HepG2 (cell line): ENCODE measurements at regions not wholly inside any gene's neighbourhood (a gene's known extent, or its start where the extent isn't known, plus 50 kb on each side); places are given as distances from the start of the nearest gene placed in this dataset.

ENCODE experiments used
- ATAC-seq: fragments of 200-7000 bp; cut with Tn5 transposase; 3 replicates; pipeline ENCODE4 v1.9.1; 2020; ENCODE audit warnings: mild to moderate bottlenecking, moderate library complexity
- BruUV-seq: library from RNA; stranded (reverse); fragments of 400-500 nt; replicated peaks from 2 replicates; lab custom pipeline; 2021; lab: Mats Ljungman, UMichigan
- CTCF ChIA-PET: fragments of 300-600 bp; formaldehyde crosslinking; extraction: SDS; loops from one replicate; lab custom pipeline; 2021; ENCODE audit warnings: low total read pairs, inconsistent platforms, low intra/inter-chr PET ratio; lab: Yijun Ruan, JAX
- POLR2A ChIA-PET: fragments of 350-600 bp; sonication (Branson Sonifier 250); formaldehyde crosslinking; loops from one replicate; lab custom pipeline; 2020; ENCODE audit warnings: antibody characterized with exemption, inconsistent platforms; lab: Yijun Ruan, JAX
- DNase-seq: peaks from one replicate; pipeline ENCODE4 v3.0.0-alpha.2; 2015; ENCODE audit warnings: low spot score
- FAIRE-seq: peaks from 3 replicates; lab custom pipeline; 2011; peaks lifted over from hg19 to GRCh38; lab: Jason Lieb, UNC
- H2AFZ ChIP-seq: one replicate; pipeline ENCODE4 v1.6.1; 2011; ENCODE audit warnings: low read length, inconsistent platforms
- H3K27ac ChIP-seq: fragments of 300-600 bp; 3 replicates; pipeline ENCODE4 v1.8.0; 2011; ENCODE audit warnings: mixed run types, mild to moderate bottlenecking, mixed read lengths, low read length, inconsistent platforms; ENCODE audit not compliant: insufficient read depth; ENCODE audit errors: extremely low read length
- H3K27me3 ChIP-seq, 2 experiments: fragments of 200-600 bp in 1 of 2; 2 replicates in 1 of 2; 3 replicates in 1 of 2; pipeline versions ENCODE4 v1.6.0 to v1.8.0; 2011; ENCODE audit warnings: low read length in 2 of 2, mild to moderate bottlenecking in 2 of 2, moderate library complexity in 2 of 2, inconsistent platforms in 1 of 2; ENCODE audit not compliant: insufficient read depth in 2 of 2, control insufficient read depth in 1 of 2
- H3K36me3 ChIP-seq, 2 experiments: fragments of 200-600 bp in 1 of 2; replicated peaks in 1 of 2; 2 replicates in 1 of 2; 3 replicates in 1 of 2; pipeline versions ENCODE4 v1.5.1 to v1.8.0; 2011; ENCODE audit warnings: low read length in 2 of 2, inconsistent platforms in 1 of 2; ENCODE audit not compliant: insufficient read depth in 2 of 2, control insufficient read depth in 1 of 2
- H3K4me1 ChIP-seq: 2 replicates; pipeline ENCODE4 v1.5.1; 2012; ENCODE audit warnings: low read length, inconsistent platforms; ENCODE audit not compliant: insufficient read depth
- H3K4me2 ChIP-seq: 2 replicates; pipeline ENCODE4 v1.6.0; 2011; ENCODE audit warnings: low read depth, low read length, inconsistent platforms
- H3K4me3 ChIP-seq, 3 experiments: fragments of 200-600 bp in 1 of 3; sonication (generic), shearing (Covaris generic) in 1 of 3; replicated peaks in 1 of 3; 2 replicates each; pipeline ENCODE4 v1.5.1; 2011 to 2016; ENCODE audit warnings: low read length in 3 of 3, inconsistent platforms in 2 of 3, low read depth in 2 of 3, mild to moderate bottlenecking in 2 of 3, control low read depth in 1 of 3, mixed read lengths in 1 of 3; ENCODE audit not compliant: insufficient read depth in 1 of 3
- H3K79me2 ChIP-seq: one replicate; pipeline ENCODE4 v1.6.1; 2011; ENCODE audit warnings: low read length, inconsistent platforms; ENCODE audit not compliant: insufficient read depth
- H3K9ac ChIP-seq: 2 replicates; pipeline ENCODE4 v1.6.0; 2011; ENCODE audit warnings: mild to moderate bottlenecking, low read depth, low read length, inconsistent platforms; ENCODE audit not compliant: insufficient read depth
- H3K9me3 ChIP-seq: 2 replicates; pipeline ENCODE4 v1.5.1; 2012; ENCODE audit warnings: mild to moderate bottlenecking, low read length
- H4K20me1 ChIP-seq: 2 replicates; pipeline ENCODE4 v1.6.0; 2011; ENCODE audit warnings: inconsistent platforms, mild to moderate bottlenecking, low read length, moderate library complexity; ENCODE audit not compliant: insufficient read depth
- FLYWCH1 ChIP-seq: sonication (generic); formaldehyde crosslinking; IDR thresholded peaks from 2 replicates; pipeline ENCODE4 v1.8.1; 2023; ENCODE audit warnings: mild to moderate bottlenecking, missing genetic modification reagents
- HDAC6 ChIP-seq: fragments of 200-600 bp; sonication (generic); IDR thresholded peaks from 2 replicates; pipeline ENCODE4 v1.7.0; 2017; ENCODE audit warnings: mild to moderate bottlenecking, antibody characterized with exemption, low read length, low read depth
- MAFF ChIP-seq: IDR thresholded peaks from 2 replicates; pipeline ENCODE4 v1.6.1; 2011; ENCODE audit warnings: low read depth, low read length, improper control_type of control experiment
- MAFK ChIP-seq, 2 experiments: IDR thresholded peaks in 1 of 2; conservative IDR thresholded peaks in 1 of 2; 2 replicates each; pipeline ENCODE4 v1.6.1; 2011; ENCODE audit warnings: improper control_type of control experiment in 2 of 2, low read length in 2 of 2
- MYNN ChIP-seq: sonication (generic); formaldehyde crosslinking; IDR thresholded peaks from 2 replicates; pipeline ENCODE4 v1.4.0; 2020; ENCODE audit warnings: mild to moderate bottlenecking, low read depth, missing genetic modification reagents
- NCOR1 ChIP-seq: fragments of 200-600 bp; sonication (generic); IDR thresholded peaks from 2 replicates; pipeline ENCODE4 v1.7.0; 2017; ENCODE audit warnings: antibody characterized with exemption, low read length, borderline replicate concordance
- RARG ChIP-seq: sonication (generic); formaldehyde crosslinking; IDR thresholded peaks from 2 replicates; pipeline ENCODE4 v1.4.0; 2020; ENCODE audit warnings: low read depth, mild to moderate bottlenecking, missing genetic modification reagents
- SNAPC2 ChIP-seq: sonication (generic); formaldehyde crosslinking; IDR thresholded peaks from 2 replicates; pipeline ENCODE4 v1.8.1; 2022; ENCODE audit warnings: mild to moderate bottlenecking, missing genetic modification reagents
- SP5 ChIP-seq: IDR thresholded peaks from 2 replicates; pipeline ENCODE4 v1.6.1; 2016; ENCODE audit warnings: low read depth, borderline replicate concordance
- ZIK1 ChIP-seq: sonication (generic); formaldehyde crosslinking; IDR thresholded peaks from 2 replicates; pipeline ENCODE4 v1.5.0; 2020; ENCODE audit warnings: mild to moderate bottlenecking, low read depth, missing genetic modification reagents, borderline replicate concordance
- ZMYM2 ChIP-seq: sonication (generic); formaldehyde crosslinking; IDR thresholded peaks from 2 replicates; pipeline ENCODE4 v1.8.0; 2022; ENCODE audit warnings: mild to moderate bottlenecking, missing genetic modification reagents
- ZNF12 ChIP-seq: sonication (generic); formaldehyde crosslinking; IDR thresholded peaks from 2 replicates; pipeline ENCODE4 v1.5.0; 2020; ENCODE audit warnings: missing genetic modification reagents
- ZNF512B ChIP-seq: sonication (generic); formaldehyde crosslinking; IDR thresholded peaks from 2 replicates; pipeline ENCODE4 v1.5.1; 2020; ENCODE audit warnings: missing genetic modification reagents, mild to moderate bottlenecking, borderline replicate concordance
- ZNF652 ChIP-seq: IDR thresholded peaks from 2 replicates; pipeline ENCODE4 v1.6.1; 2016; ENCODE audit warnings: low read depth, borderline replicate concordance
- WGBS: methylation state at CpG from one replicate; pipeline ENCODE4 v1.1.6; 2017; ENCODE audit warnings: low lambda C conversion rate; 5-methylcytosine and 5-hydroxymethylcytosine counted together
- in situ Hi-C: cut with HindIII; loops from 2 replicates; pipeline ENCODE4 v1.10.0; 2017; ENCODE audit warnings: low pct_unique_long_range_greater_than_20kb; ENCODE audit not compliant: extremely low pct_ligation_motif_present
- intact Hi-C: fragments of 100-400 bp; cut with micrococcal nuclease; formaldehyde crosslinking; loops from one replicate; pipeline ENCODE4 v1.10.0; 2022; ENCODE audit not compliant: unreplicated experiment
- TF ChIP-seq, protein P1 (sequence below): sonication (generic); formaldehyde crosslinking; IDR thresholded peaks from 2 replicates; pipeline ENCODE4 v1.4.0; 2020; ENCODE audit warnings: missing genetic modification reagents

- no peak for TF ChIP-seq NCOR1
Observed at GRCh38 chr9:73655363-73655762, 503.7 kb downstream of the ANXA1 start (continued).

GRCh38 chr9:73655831-73656230 is 504.2 kb downstream of the ANXA1 start:
- no peaks in the 10 kb centered on the region for H3K27me3 ChIP-seq
- H3K4me1 ChIP-seq, result no peaks in the 10 kb centered on the region
- H3K27ac ChIP-seq, result no peak overlapping the region
- BruUV-seq, result no TSS peak
- ATAC-seq (no peak), DNase-seq (no peak), FAIRE-seq (no peak)
- intact Hi-C loops, result no loop called here
- no peak overlapping the region for H2AFZ ChIP-seq
- 17% methylated on average over 2 of the region's 2 CpGs for WGBS
- no peak overlapping the region for H3K9ac ChIP-seq
- H3K36me3 ChIP-seq, result no peaks in the 10 kb centered on the region
- in situ Hi-C loops, result no loop called here
- H3K4me3 ChIP-seq, result no peak overlapping the region
- H4K20me1 ChIP-seq, result no peaks in the 10 kb centered on the region
- TF ChIP-seq FLYWCH1 (CRISPR knock-in tag), result no peak
- TF ChIP-seq RARG, result no peak
- no peak for TF ChIP-seq HDAC6
- peak; percentile 57 to 75; a peak in 3 of 4 replicates for TF ChIP-seq MAFK (conservative IDR thresholded peaks at IDR 0.05 in 1 of 2, IDR thresholded peaks at IDR 0.05 in 1 of 2; ENCODE audit: low read length in 2 of 2)
- no peak for TF ChIP-seq SNAPC2 (CRISPR knock-in tag)
- TF ChIP-seq ZIK1, result no peak
- no peak for TF ChIP-seq SP5 (CRISPR knock-in tag)
- TF ChIP-seq MAFF, result peak; percentile 74; the same call in 1 of the 2 replicates
- H3K4me2 ChIP-seq, result no peak overlapping the region
- POLR2A ChIA-PET, result no interaction called here
- H3K79me2 ChIP-seq, result no peaks in the 10 kb centered on the region
- H3K9me3 ChIP-seq, result no peaks in the 10 kb centered on the region
- CTCF ChIA-PET, result interaction anchor here (0.6 kb wide), 1 partner anchor 855 kb away, joined by 3 read pairs; no protein-coding TSS in a partner anchor

DNA sequence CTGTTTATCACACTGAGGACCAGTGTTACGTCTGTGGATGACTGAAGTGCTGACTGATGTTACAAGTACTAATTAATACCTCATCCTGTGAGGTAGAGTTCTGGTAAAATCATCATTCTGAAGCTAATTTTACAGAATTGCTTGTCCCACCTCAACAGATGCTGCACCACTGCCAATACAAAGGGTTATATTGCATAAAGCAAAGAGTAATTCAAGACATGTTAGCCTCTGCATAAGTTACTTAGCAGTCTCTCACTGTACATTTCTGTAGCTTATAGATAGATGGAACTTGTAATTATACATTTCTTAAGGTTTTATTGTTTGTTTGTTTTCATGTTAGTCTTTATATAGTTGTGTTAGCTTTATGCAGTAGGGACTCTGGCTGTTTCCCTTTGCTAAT is 513.6 kb downstream of the ANXA1 start:
- H3K27ac ChIP-seq, result no peak overlapping the region
- no peaks in the 10 kb centered on the region for H4K20me1 ChIP-seq
- 0% methylated on average over 1 of the region's 1 CpG for WGBS
- no peaks in the 10 kb centered on the region for H3K79me2 ChIP-seq
- no peak overlapping the region for H3K9ac ChIP-seq
- H3K27me3 ChIP-seq, result no peaks in the 10 kb centered on the region
- intact Hi-C loops, result no loop called here
- no peaks in the 10 kb centered on the region for H3K9me3 ChIP-seq
- ATAC-seq, result no peak
- ChIA-PET POLR2A (no interaction called here), CTCF (no interaction called here)
- no peak overlapping the region for H3K4me3 ChIP-seq
- no peak overlapping the region for H2AFZ ChIP-seq
- no peak overlapping the region for H3K4me2 ChIP-seq
- in situ Hi-C loops, result no loop called here
- no peaks in the 10 kb centered on the region for H3K36me3 ChIP-seq
- no peak for FAIRE-seq
- H3K4me1 ChIP-seq, result no peaks in the 10 kb centered on the region
- DNase-seq, result no peak
- no TSS peak for BruUV-seq
- TF ChIP-seq MAFK (conservative IDR thresholded peaks at IDR 0.05 in 1 of 2, IDR thresholded peaks at IDR 0.05 in 1 of 2; ENCODE audit: low read length in 2 of 2) (no peak), ZMYM2 (CRISPR knock-in tag) (no peak), MYNN (CRISPR knock-in tag) (no peak), ZNF652 (no peak), ZNF12 (no peak), ZNF512B (no peak)
- TF ChIP-seq, protein P1, sequence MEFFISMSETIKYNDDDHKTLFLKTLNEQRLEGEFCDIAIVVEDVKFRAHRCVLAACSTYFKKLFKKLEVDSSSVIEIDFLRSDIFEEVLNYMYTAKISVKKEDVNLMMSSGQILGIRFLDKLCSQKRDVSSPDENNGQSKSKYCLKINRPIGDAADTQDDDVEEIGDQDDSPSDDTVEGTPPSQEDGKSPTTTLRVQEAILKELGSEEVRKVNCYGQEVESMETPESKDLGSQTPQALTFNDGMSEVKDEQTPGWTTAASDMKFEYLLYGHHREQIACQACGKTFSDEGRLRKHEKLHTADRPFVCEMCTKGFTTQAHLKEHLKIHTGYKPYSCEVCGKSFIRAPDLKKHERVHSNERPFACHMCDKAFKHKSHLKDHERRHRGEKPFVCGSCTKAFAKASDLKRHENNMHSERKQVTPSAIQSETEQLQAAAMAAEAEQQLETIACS (CRISPR knock-in tag), result no peak
